AG09309 (cell line): ENCODE measurements at regions not wholly inside any gene's neighbourhood (a gene's known extent, or its start where the extent isn't known, plus 50 kb on each side); places are given as distances from the start of the nearest gene placed in this dataset.

Experiments
- DNase-seq: peaks from one replicate; pipeline ENCODE4 v3.0.0-alpha.2; 2010; ENCODE audit warnings: low read depth
- H3K4me3 ChIP-seq: 2 replicates; pipeline ENCODE4 v1.5.1; 2011; ENCODE audit warnings: mild to moderate bottlenecking, low read depth, low read length, moderate library complexity; ENCODE audit not compliant: control insufficient read depth
- CTCF ChIP-seq: IDR thresholded peaks from 2 replicates; pipeline ENCODE4 v1.5.1; 2011; ENCODE audit warnings: mild to moderate bottlenecking, low read depth, low read length, inconsistent platforms; ENCODE audit not compliant: insufficient read depth, control insufficient read depth; ENCODE audit errors: missing control alignments

GRCh38 chr5:133694181-133694831 is 82.0 kb upstream of the FSTL4 start:
- DNase-seq: no peak
- H3K4me3 ChIP-seq: no peak overlapping the region
- TF ChIP-seq CTCF: no peak

- no peak overlapping the region for H3K4me3 ChIP-seq
- no peak for DNase-seq
- no peak for TF ChIP-seq CTCF
These were observed 79.1 kb upstream of the FSTL4 start for GRCh38 chr5:133691448-133691847.

- no peak for DNase-seq
- H3K4me3 ChIP-seq: no peak overlapping the region
- TF ChIP-seq CTCF: no peak
These were observed 78.4 kb upstream of the FSTL4 start for GRCh38 chr5:133690746-133691145.

GRCh38 chr5:133688391-133688790 is 76.0 kb upstream of the FSTL4 start:
- no peak for DNase-seq
- no peak for TF ChIP-seq CTCF
- no peak overlapping the region for H3K4me3 ChIP-seq

- H3K4me3 ChIP-seq: no peak overlapping the region
- no peak for DNase-seq
- TF ChIP-seq CTCF: no peak
These were observed 75.1 kb upstream of the FSTL4 start for GRCh38 chr5:133687212-133688061.

GRCh38 chr5:133686566-133686965 is 74.2 kb upstream of the FSTL4 start:
- no peak for DNase-seq
- TF ChIP-seq CTCF: no peak

More at GRCh38 chr5:133686566-133686965, 74.2 kb upstream of the FSTL4 start:
- H3K4me3 ChIP-seq: no peak overlapping the region
